Neural cell (in vitro differentiated cells): ENCODE measurements at regions not wholly inside any gene's neighbourhood (a gene's known extent, or its start where the extent isn't known, plus 50 kb on each side); places are given as distances from the start of the nearest gene placed in this dataset.

Experiments
- POLR2AphosphoS5 ChIP-seq: IDR thresholded peaks from 2 replicates; pipeline ENCODE4 v1.6.1; 2012
- REST ChIP-seq: IDR thresholded peaks from 2 replicates; pipeline ENCODE4 v1.6.1; 2012; ENCODE audit warnings: borderline replicate concordance
- TAF1 ChIP-seq: IDR thresholded peaks from 2 replicates; pipeline ENCODE4 v1.6.1; 2012; ENCODE audit warnings: low read depth
- TF ChIP-seq, protein P1 (sequence below): fragments of 450-650 bp; IDR thresholded peaks from 2 replicates; pipeline ENCODE4 v1.5.1; 2014; ENCODE audit warnings: antibody characterized with exemption, mild to moderate bottlenecking, moderate library complexity; ENCODE audit not compliant: poor library complexity, severe bottlenecking

- TF ChIP-seq, protein P1, sequence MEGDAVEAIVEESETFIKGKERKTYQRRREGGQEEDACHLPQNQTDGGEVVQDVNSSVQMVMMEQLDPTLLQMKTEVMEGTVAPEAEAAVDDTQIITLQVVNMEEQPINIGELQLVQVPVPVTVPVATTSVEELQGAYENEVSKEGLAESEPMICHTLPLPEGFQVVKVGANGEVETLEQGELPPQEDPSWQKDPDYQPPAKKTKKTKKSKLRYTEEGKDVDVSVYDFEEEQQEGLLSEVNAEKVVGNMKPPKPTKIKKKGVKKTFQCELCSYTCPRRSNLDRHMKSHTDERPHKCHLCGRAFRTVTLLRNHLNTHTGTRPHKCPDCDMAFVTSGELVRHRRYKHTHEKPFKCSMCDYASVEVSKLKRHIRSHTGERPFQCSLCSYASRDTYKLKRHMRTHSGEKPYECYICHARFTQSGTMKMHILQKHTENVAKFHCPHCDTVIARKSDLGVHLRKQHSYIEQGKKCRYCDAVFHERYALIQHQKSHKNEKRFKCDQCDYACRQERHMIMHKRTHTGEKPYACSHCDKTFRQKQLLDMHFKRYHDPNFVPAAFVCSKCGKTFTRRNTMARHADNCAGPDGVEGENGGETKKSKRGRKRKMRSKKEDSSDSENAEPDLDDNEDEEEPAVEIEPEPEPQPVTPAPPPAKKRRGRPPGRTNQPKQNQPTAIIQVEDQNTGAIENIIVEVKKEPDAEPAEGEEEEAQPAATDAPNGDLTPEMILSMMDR, result no peak
- TF ChIP-seq REST, result no peak
- no peak for TF ChIP-seq TAF1
- TF ChIP-seq POLR2AphosphoS5, result no peak
Observed at GRCh38 chr4:27836523-27836922, 975.9 kb downstream of the STIM2 start.
